OCI-LY3 (cell line): ENCODE measurements at regions not wholly inside any gene's neighbourhood (a gene's known extent, or its start where the extent isn't known, plus 50 kb on each side); places are given as distances from the start of the nearest gene placed in this dataset.
"Not testable (repeated sequence)": the region's sequence is repeated elsewhere in the genome, so short reads cannot be mapped to it uniquely, and the experiment has no call there.

Experiments used
- H2AFZ ChIP-seq: fragments of 200-600, 300-600 bp; shearing (Covaris generic); 2 replicates; pipeline ENCODE4 v1.6.0; 2014; ENCODE audit warnings: antibody characterized with exemption, low read depth, low read length
- H3K27ac ChIP-seq: fragments of 200-600, 300-600 bp; sonication (generic); 2 replicates; pipeline ENCODE4 v1.5.1; 2014; ENCODE audit warnings: mild to moderate bottlenecking, low read length, moderate library complexity, mixed read lengths
- H3K27me3 ChIP-seq: fragments of 200-600, 300-600 bp; sonication (generic); 2 replicates; pipeline ENCODE4 v1.6.1; 2014; ENCODE audit warnings: low read depth, low read length, mixed read lengths
- H3K36me3 ChIP-seq: fragments of 200-600, 300-600 bp; sonication (generic); replicated peaks from 2 replicates; pipeline ENCODE3; 2014; ENCODE audit warnings: low read depth, low read length, mixed read lengths
- H3K4me1 ChIP-seq: fragments of 300-600, 200-600 bp; sonication (generic); 2 replicates; pipeline ENCODE4 v1.6.1; 2014; ENCODE audit warnings: low read length, mixed read lengths
- H3K4me2 ChIP-seq: fragments of 200-600, 300-600 bp; sonication (generic); 2 replicates; pipeline ENCODE4 v1.6.1; 2014; ENCODE audit warnings: low read length, mixed read lengths
- H3K4me3 ChIP-seq: fragments of 300-600, 200-600 bp; sonication (generic); 2 replicates; pipeline ENCODE4 v1.5.1; 2014; ENCODE audit warnings: antibody characterized with exemption, mild to moderate bottlenecking, low read length, moderate library complexity
- H3K79me2 ChIP-seq: fragments of 300-600, 200-600 bp; shearing (Covaris generic); 2 replicates; pipeline ENCODE4 v1.6.1; 2014; ENCODE audit warnings: mild to moderate bottlenecking, low read length, mixed read lengths
- H3K9ac ChIP-seq: fragments of 300-600, 200-600 bp; shearing (Covaris generic); 2 replicates; pipeline ENCODE4 v1.6.0; 2014; ENCODE audit warnings: mild to moderate bottlenecking, low read length, moderate library complexity
- H3K9me3 ChIP-seq: fragments of 200-600, 300-600 bp; shearing (Covaris generic); 2 replicates; pipeline ENCODE4 v1.6.1; 2014; ENCODE audit warnings: low read length, mixed read lengths; ENCODE audit not compliant: insufficient read depth
- H4K20me1 ChIP-seq: fragments of 200-600, 300-600 bp; sonication (generic); 2 replicates; pipeline ENCODE4 v1.6.1; 2016; ENCODE audit warnings: low read length, mixed read lengths; ENCODE audit not compliant: insufficient read depth
- EZH2phosphoT487 ChIP-seq: fragments of 200-600 bp; shearing (Covaris generic); IDR thresholded peaks from 2 replicates; pipeline ENCODE4 v1.6.1; 2018; ENCODE audit warnings: antibody characterized with exemption, mixed run types, low read depth
- TF ChIP-seq, protein P1 (sequence below): fragments of 200-600, 300-600 bp; sonication (generic); IDR thresholded peaks from 2 replicates; pipeline ENCODE4 v1.5.1; 2014; ENCODE audit warnings: antibody characterized with exemption, low read length, low read depth

DNA sequence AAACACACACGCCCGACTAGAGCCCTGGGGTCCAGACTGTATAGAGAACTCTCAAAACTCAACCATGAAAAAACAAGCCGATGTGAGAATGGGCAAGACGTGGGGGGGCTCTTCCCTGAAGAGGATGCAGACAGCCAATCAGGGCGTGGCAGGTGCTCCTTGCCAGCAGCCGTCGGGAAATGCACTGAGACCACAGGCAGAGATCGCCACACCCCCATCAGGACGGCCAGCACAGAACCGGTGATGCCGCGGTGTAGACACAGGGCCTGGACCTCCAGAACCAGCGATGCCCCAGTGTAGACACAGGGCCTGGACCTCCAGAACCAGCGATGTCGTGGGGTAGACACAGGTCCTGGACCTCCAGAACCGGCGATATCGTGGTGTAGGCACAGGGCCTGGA, 169.2 kb downstream of the LAT start:
- H3K4me1 ChIP-seq = no peaks in the 10 kb centered on the region
- no peaks in the 10 kb centered on the region for H4K20me1 ChIP-seq
- H3K36me3 ChIP-seq = no peaks in the 10 kb centered on the region
- H3K27ac ChIP-seq = no peak overlapping the region
- no peak overlapping the region for H2AFZ ChIP-seq
- H3K4me3 ChIP-seq = no peak overlapping the region
- H3K27me3 ChIP-seq = no peaks in the 10 kb centered on the region
- H3K9ac ChIP-seq = no peak overlapping the region
- H3K79me2 ChIP-seq = no peaks in the 10 kb centered on the region
- H3K4me2 ChIP-seq = no peak overlapping the region
- no peak for TF ChIP-seq EZH2phosphoT487
- TF ChIP-seq, protein P1, sequence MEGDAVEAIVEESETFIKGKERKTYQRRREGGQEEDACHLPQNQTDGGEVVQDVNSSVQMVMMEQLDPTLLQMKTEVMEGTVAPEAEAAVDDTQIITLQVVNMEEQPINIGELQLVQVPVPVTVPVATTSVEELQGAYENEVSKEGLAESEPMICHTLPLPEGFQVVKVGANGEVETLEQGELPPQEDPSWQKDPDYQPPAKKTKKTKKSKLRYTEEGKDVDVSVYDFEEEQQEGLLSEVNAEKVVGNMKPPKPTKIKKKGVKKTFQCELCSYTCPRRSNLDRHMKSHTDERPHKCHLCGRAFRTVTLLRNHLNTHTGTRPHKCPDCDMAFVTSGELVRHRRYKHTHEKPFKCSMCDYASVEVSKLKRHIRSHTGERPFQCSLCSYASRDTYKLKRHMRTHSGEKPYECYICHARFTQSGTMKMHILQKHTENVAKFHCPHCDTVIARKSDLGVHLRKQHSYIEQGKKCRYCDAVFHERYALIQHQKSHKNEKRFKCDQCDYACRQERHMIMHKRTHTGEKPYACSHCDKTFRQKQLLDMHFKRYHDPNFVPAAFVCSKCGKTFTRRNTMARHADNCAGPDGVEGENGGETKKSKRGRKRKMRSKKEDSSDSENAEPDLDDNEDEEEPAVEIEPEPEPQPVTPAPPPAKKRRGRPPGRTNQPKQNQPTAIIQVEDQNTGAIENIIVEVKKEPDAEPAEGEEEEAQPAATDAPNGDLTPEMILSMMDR = no peak
- H3K9me3 ChIP-seq = no peaks in the 10 kb centered on the region

DNA sequence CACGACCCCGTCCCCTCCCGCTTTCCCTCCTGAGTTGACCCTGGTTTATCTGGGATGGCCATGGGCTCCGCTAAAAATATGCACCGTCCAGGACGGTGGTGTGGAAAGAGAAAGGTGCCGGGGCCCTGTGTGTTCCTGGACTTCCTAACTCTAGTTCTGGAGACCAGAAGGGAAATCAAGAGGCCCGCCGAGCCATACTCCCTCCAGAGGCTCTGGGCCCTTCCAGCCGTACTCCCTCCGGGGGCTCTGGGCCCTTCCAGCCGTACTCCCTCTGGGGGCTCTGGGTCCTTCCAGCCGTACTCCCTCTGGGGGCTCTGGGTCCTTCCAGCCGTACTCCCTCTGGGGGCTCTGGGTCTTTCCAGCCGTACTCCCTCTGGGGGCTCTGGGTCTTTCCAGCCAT, 168.5 kb downstream of the LAT start:
- not testable (repeated sequence) for H3K4me1 ChIP-seq, H2AFZ ChIP-seq, H3K4me3 ChIP-seq, H3K27ac ChIP-seq, H3K9ac ChIP-seq, H4K20me1 ChIP-seq, H3K9me3 ChIP-seq, H3K36me3 ChIP-seq, H3K27me3 ChIP-seq, H3K4me2 ChIP-seq, H3K79me2 ChIP-seq

DNA sequence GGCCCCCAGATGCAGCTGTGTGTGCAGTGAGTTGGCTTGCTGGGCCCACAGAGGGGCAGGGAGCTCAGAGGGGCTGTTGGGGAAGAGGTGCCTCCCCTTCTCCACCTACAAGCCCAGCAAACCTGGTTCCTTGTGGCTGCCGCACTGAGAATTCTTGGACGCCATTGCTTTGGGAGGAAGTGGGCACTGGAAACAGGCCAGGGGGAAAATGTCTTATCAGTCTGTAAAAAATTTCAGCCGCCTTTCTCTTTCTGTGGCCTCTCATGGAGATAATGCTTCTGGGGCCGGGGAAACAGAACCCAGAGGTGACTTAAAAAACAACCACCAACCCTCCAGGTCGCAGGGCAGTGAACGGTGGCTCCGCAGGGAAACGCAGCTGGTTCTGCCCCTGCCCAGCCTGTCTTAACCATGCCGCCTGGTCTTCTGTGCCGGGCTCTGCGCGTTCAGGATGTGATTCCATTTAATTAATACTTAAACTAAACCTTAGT, 167.7 kb downstream of the LAT start:
- not testable (repeated sequence) for H3K9ac ChIP-seq, H3K79me2 ChIP-seq, H4K20me1 ChIP-seq, H3K4me2 ChIP-seq, H3K4me3 ChIP-seq, H3K4me1 ChIP-seq, H3K9me3 ChIP-seq, H3K27ac ChIP-seq, H3K27me3 ChIP-seq, H3K36me3 ChIP-seq, H2AFZ ChIP-seq

DNA sequence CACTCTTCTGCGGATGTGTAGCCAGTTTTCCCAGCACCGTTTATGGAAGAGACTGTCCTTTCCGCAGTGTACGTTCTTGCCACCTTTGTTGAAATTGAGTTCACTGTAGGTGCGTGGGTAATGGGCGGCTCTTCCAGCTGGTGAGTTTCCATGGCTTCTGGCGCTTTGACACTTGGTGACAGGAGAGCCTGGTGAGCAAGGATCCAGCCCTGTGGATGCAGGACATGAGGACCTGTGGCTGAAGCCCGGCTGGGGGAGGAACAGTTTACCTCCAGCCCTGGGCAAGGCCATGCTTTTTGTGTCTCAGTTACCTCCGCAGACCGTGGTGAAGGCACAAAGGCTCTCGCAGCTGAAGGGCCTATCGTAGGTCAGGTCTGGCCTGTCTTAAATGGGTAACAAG, 166.5 kb downstream of the LAT start:
- Histone ChIP-seq H3K4me3 (no peak overlapping the region), H3K27ac (no peak overlapping the region), H3K79me2 (no peaks in the 10 kb centered on the region), H2AFZ (no peak overlapping the region), H3K36me3 (no peaks in the 10 kb centered on the region), H3K4me2 (no peak overlapping the region), H3K9me3 (no peaks in the 10 kb centered on the region), H3K4me1 (no peaks in the 10 kb centered on the region), H3K9ac (no peak overlapping the region), H3K27me3 (no peaks in the 10 kb centered on the region), H4K20me1 (no peaks in the 10 kb centered on the region)
- TF ChIP-seq, protein P1 = no peak
- TF ChIP-seq EZH2phosphoT487 = no peak

DNA sequence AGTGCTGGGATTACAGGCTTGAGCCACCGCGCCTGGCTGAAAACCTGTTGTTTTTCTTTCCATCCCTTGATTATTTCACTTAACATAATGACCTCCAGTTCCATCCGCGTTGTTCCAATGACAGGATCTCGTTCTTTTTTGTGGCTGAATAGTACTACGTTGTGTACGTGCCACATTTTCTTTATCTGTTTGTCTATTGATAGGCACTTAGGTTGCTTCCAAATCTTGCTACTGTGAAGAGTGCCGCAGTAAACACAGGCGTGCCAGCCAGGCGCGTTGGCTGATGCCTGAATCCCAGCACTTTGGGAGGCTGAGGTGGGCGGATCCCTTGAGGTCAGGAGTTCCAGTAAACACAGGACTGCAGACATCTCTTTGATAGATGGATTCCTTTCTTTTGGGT, 165.1 kb downstream of the LAT start:
- not testable (repeated sequence) for H3K9me3 ChIP-seq, H3K36me3 ChIP-seq, H4K20me1 ChIP-seq, H2AFZ ChIP-seq, H3K27ac ChIP-seq, H3K4me2 ChIP-seq, H3K27me3 ChIP-seq, H3K4me1 ChIP-seq, H3K4me3 ChIP-seq, H3K9ac ChIP-seq, H3K79me2 ChIP-seq

DNA sequence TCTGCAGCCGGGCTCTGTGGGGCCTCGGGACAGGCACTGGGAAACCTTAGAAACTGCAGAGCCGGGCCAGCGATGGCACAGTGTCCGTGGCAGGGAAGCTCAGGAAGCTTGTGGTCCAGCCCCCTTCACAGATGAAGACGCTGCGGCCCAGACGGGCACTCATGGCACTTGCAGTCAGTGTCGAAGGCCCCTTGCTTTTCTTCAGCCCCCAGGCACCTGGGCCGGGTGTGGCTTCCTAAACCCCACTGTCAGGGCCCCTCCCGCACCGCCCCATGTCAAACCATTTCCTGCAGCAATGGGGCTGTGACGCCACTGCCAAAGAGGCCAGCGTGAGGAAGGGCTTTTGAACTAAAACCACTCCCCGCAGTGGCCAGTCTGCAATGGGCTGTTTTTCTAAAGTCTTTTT, 164.0 kb downstream of the LAT start:
- Histone ChIP-seq H3K36me3 (no peaks in the 10 kb centered on the region), H3K79me2 (no peaks in the 10 kb centered on the region), H3K4me2 (no peak overlapping the region), H3K9ac (no peak overlapping the region), H3K27me3 (no peaks in the 10 kb centered on the region), H3K4me1 (no peaks in the 10 kb centered on the region), H3K27ac (no peak overlapping the region), H4K20me1 (no peaks in the 10 kb centered on the region), H3K9me3 (no peaks in the 10 kb centered on the region), H3K4me3 (no peak overlapping the region), H2AFZ (no peak overlapping the region)
- TF ChIP-seq, protein P1 = no peak
- TF ChIP-seq EZH2phosphoT487 = no peak
